HCT116 (cell line): ENCODE measurements at regions not wholly inside any gene's neighbourhood (a gene's known extent, or its start where the extent isn't known, plus 50 kb on each side); places are given as distances from the start of the nearest gene placed in this dataset.

Experiments
- ATAC-seq: fragments of 200-7000 bp; cut with Tn5 transposase; 2 replicates; pipeline ENCODE4 v1.9.1; 2020; ENCODE audit warnings: mild to moderate bottlenecking, moderate library complexity
- BruUV-seq: library from RNA; stranded (reverse); fragments of 400-500 nt; replicated peaks from 2 replicates; lab custom pipeline; 2021; lab: Mats Ljungman, UMichigan
- CTCF ChIA-PET: fragments of 300-600 bp; sonication (Branson Sonifier 250); formaldehyde crosslinking; loops from one replicate; lab custom pipeline; 2021; ENCODE audit warnings: antibody characterized with exemption; lab: Charles Lee
- POLR2A ChIA-PET: fragments of 300-600, 350-600 bp; sonication (Branson Sonifier 250); formaldehyde crosslinking; loops from one replicate; lab custom pipeline; 2021; ENCODE audit warnings: antibody characterized with exemption; lab: Charles Lee
- RAD21 ChIA-PET, 2 experiments: fragments of 300-600 bp; sonication (Branson Sonifier 250); formaldehyde crosslinking; loops; one replicate each; lab custom pipeline; 2023; ENCODE audit warnings: low total read pairs in 2 of 2; ENCODE audit not compliant: uncharacterized antibody in 2 of 2, unreplicated experiment in 2 of 2, low non-redundant PET in 1 of 2; lab: Charles Lee
- DNase-seq: peaks from one replicate; pipeline ENCODE4 v3.0.0-alpha.2; 2010; ENCODE audit warnings: low read depth, low spot score
- H2AFZ ChIP-seq: fragments of 200-600 bp; shearing (Covaris generic), sonication (generic); 2 replicates; pipeline ENCODE4 v1.6.1; 2017; ENCODE audit warnings: low read depth, mixed run types, mixed read lengths, antibody characterized with exemption, low read length; ENCODE audit not compliant: poor library complexity, severe bottlenecking
- H3K27ac ChIP-seq: 2 replicates; pipeline ENCODE4 v1.5.1; 2012; ENCODE audit warnings: low read depth, low read length
- H3K27me3 ChIP-seq: fragments of 200-600 bp; sonication (generic); 2 replicates; pipeline ENCODE4 v1.6.1; 2016; ENCODE audit warnings: mixed run types, low read length, mixed read lengths; ENCODE audit not compliant: insufficient read depth
- H3K36me3 ChIP-seq, 2 experiments: fragments of 200-500 bp in 1 of 2; fragments of 200-600 bp in 1 of 2; sonication (Bioruptor generic) in 1 of 2; sonication (generic) in 1 of 2; 2 replicates each; pipeline versions ENCODE4 v1.5.1 to v1.6.1; 2014 to 2016; ENCODE audit warnings: low read length in 2 of 2, inconsistent platforms in 1 of 2, mixed read lengths in 1 of 2, mixed run types in 1 of 2; ENCODE audit not compliant: insufficient read depth in 2 of 2, control insufficient read depth in 1 of 2
- H3K4me1 ChIP-seq, 2 experiments: fragments of 200-600 bp in 1 of 2; sonication (generic) in 1 of 2; 2 replicates each; pipeline versions ENCODE4 v1.5.1 to v1.6.1; 2012 to 2017; ENCODE audit warnings: low read length in 2 of 2, inconsistent platforms in 1 of 2, mild to moderate bottlenecking in 1 of 2, mixed read lengths in 1 of 2, mixed run types in 1 of 2, moderate library complexity in 1 of 2; ENCODE audit not compliant: insufficient read depth in 2 of 2, control insufficient read depth in 1 of 2
- H3K4me2 ChIP-seq: fragments of 200-600 bp; sonication (generic); 2 replicates; pipeline ENCODE4 v1.6.1; 2017; ENCODE audit warnings: mixed run types, low read length, mixed read lengths
- H3K4me3 ChIP-seq, 2 experiments: fragments of 200-600 bp in 1 of 2; sonication (generic) in 1 of 2; replicated peaks in 1 of 2; 2 replicates each; pipeline ENCODE4 v1.5.1; 2011 to 2016; ENCODE audit warnings: low read length in 2 of 2, control low read depth in 1 of 2, low read depth in 1 of 2, mild to moderate bottlenecking in 1 of 2, mixed read lengths in 1 of 2, mixed run types in 1 of 2
- H3K79me2 ChIP-seq: fragments of 200-600 bp; sonication (generic); 2 replicates; pipeline ENCODE4 v1.6.1; 2017; ENCODE audit warnings: mild to moderate bottlenecking, mixed run types, low read length, moderate library complexity, mixed read lengths; ENCODE audit not compliant: insufficient read depth
- H3K9ac ChIP-seq: fragments of 200-600 bp; sonication (generic); 2 replicates; pipeline ENCODE4 v1.6.1; 2016; ENCODE audit warnings: low read length, mixed read lengths
- H3K9me2 ChIP-seq: fragments of 200-600 bp; sonication (generic), shearing (Covaris generic); 2 replicates; pipeline ENCODE4 v1.6.1; 2017; ENCODE audit warnings: mixed run types, mild to moderate bottlenecking, moderate library complexity; ENCODE audit not compliant: insufficient read depth
- H3K9me3 ChIP-seq, 2 experiments: fragments of 200-500 bp in 1 of 2; fragments of 200-600 bp in 1 of 2; sonication (Bioruptor generic) in 1 of 2; sonication (generic) in 1 of 2; 2 replicates each; pipeline ENCODE4 v1.6.1; 2014 to 2017; ENCODE audit warnings: low read length in 2 of 2, mixed read lengths in 2 of 2, inconsistent platforms in 1 of 2, low read depth in 1 of 2, mild to moderate bottlenecking in 1 of 2, mixed run types in 1 of 2, moderate library complexity in 1 of 2; ENCODE audit not compliant: control insufficient read depth in 1 of 2, insufficient read depth in 1 of 2
- H4K20me1 ChIP-seq: fragments of 200-600 bp; sonication (generic), shearing (Covaris generic); 2 replicates; pipeline ENCODE4 v1.6.1; 2017; ENCODE audit warnings: mixed run types, mild to moderate bottlenecking, moderate library complexity; ENCODE audit not compliant: insufficient read depth
- ATF3 ChIP-seq: IDR thresholded peaks from 2 replicates; pipeline ENCODE4 v1.6.1; 2012
- CEBPB ChIP-seq: IDR thresholded peaks from 2 replicates; pipeline ENCODE4 v1.6.1; 2012; ENCODE audit warnings: low read depth
- CTCF ChIP-seq, 3 experiments: fragments of 200-600 bp in 1 of 3; sonication (generic) in 1 of 3; IDR thresholded peaks in 2 of 3; conservative IDR thresholded peaks in 1 of 3; 2 replicates each; pipeline ENCODE4 v1.5.1; 2012 to 2017; ENCODE audit warnings: low read depth in 2 of 3, low read length in 2 of 3, antibody characterized with exemption in 1 of 3, borderline replicate concordance in 1 of 3, control low read depth in 1 of 3, mild to moderate bottlenecking in 1 of 3, mixed read lengths in 1 of 3, mixed run types in 1 of 3, moderate library complexity in 1 of 3; ENCODE audit not compliant: insufficient read depth in 1 of 3
- EGR1 ChIP-seq: IDR thresholded peaks from 2 replicates; pipeline ENCODE4 v1.6.1; 2012; ENCODE audit warnings: low read depth
- ELF1 ChIP-seq: IDR thresholded peaks from 2 replicates; pipeline ENCODE4 v1.6.1; 2012; ENCODE audit warnings: low read depth, borderline replicate concordance
- EZH2 ChIP-seq: fragments of 200-600 bp; sonication (generic); IDR thresholded peaks from 2 replicates; pipeline ENCODE4 v1.6.1; 2017; ENCODE audit warnings: antibody characterized with exemption, mixed run types
- FOSL1 ChIP-seq: IDR thresholded peaks from 2 replicates; pipeline ENCODE4 v1.6.1; 2012; ENCODE audit warnings: low read depth
- JUND ChIP-seq: IDR thresholded peaks from 2 replicates; pipeline ENCODE4 v1.6.1; 2012
- MAX ChIP-seq: IDR thresholded peaks from 2 replicates; pipeline ENCODE4 v1.6.1; 2012
- POLR2A ChIP-seq: IDR thresholded peaks from 2 replicates; pipeline ENCODE4 v1.7.0; 2011; ENCODE audit warnings: borderline replicate concordance; ENCODE audit not compliant: insufficient read depth, insufficient read length; ENCODE audit errors: extremely low read depth
- POLR2AphosphoS5 ChIP-seq: IDR thresholded peaks from 2 replicates; pipeline ENCODE4 v1.6.1; 2011; ENCODE audit warnings: mild to moderate bottlenecking, low read depth, low read length, moderate library complexity
- RAD21 ChIP-seq: IDR thresholded peaks from 2 replicates; pipeline ENCODE4 v1.6.1; 2012; ENCODE audit warnings: low read depth, mild to moderate bottlenecking
- REST ChIP-seq: IDR thresholded peaks from 2 replicates; pipeline ENCODE4 v1.6.1; 2012; ENCODE audit warnings: low read depth
- SIN3A ChIP-seq: IDR thresholded peaks from 2 replicates; pipeline ENCODE4 v1.6.1; 2012; ENCODE audit warnings: low read depth
- SP1 ChIP-seq: IDR thresholded peaks from 2 replicates; pipeline ENCODE4 v1.6.1; 2012; ENCODE audit warnings: low read depth
- SRF ChIP-seq: IDR thresholded peaks from 2 replicates; pipeline ENCODE4 v1.6.1; 2012; ENCODE audit warnings: low read depth
- YY1 ChIP-seq: IDR thresholded peaks from 2 replicates; pipeline ENCODE4 v1.6.1; 2011; ENCODE audit warnings: low read length, low read depth, moderate library complexity, mild to moderate bottlenecking; ENCODE audit not compliant: insufficient replicate concordance; ENCODE audit errors: extremely low read depth
- ZBTB33 ChIP-seq: IDR thresholded peaks from 2 replicates; pipeline ENCODE4 v1.6.1; 2011; ENCODE audit warnings: mild to moderate bottlenecking, low read length, moderate library complexity; ENCODE audit not compliant: insufficient replicate concordance; ENCODE audit errors: extremely low read depth
- ZNF274 ChIP-seq: fragments of 200-500 bp; sonication (Bioruptor generic); IDR thresholded peaks from 2 replicates; pipeline ENCODE4 v1.6.1; 2014; ENCODE audit warnings: mild to moderate bottlenecking, low read depth, low read length, inconsistent platforms
- intact Hi-C: fragments of 100-400 bp; cut with micrococcal nuclease; formaldehyde crosslinking; loops from 2 replicates; pipeline ENCODE4 v1.10.0; 2022

GRCh38 chr14:25259470-25259869 lies 209.5 kb upstream of the STXBP6 start (continued):
- no peak for TF ChIP-seq CTCF (IDR thresholded peaks at IDR 0.05 in 2 of 3, conservative IDR thresholded peaks at IDR 0.05 in 1 of 3; ENCODE audit: borderline replicate concordance in 1 of 3, insufficient read depth in 1 of 3, low read depth in 2 of 3, low read length in 2 of 3)
- no peak for TF ChIP-seq EGR1
- TF ChIP-seq SRF, result no peak
- TF ChIP-seq POLR2A, result no peak
- TF ChIP-seq POLR2AphosphoS5, result no peak
- no peak for TF ChIP-seq FOSL1
- TF ChIP-seq, all 23 proteins: peak for 0

- H3K9me3 ChIP-seq, result peaks cover 10 to 35% of the 10 kb centered on the region in 2 experiments; a peak in 2 of 4 replicates
- no peaks in the 10 kb centered on the region for H3K36me3 ChIP-seq
- intact Hi-C loops, result no loop called here
- H3K4me1 ChIP-seq, result no peaks in the 10 kb centered on the region
- BruUV-seq, result no TSS peak
- DNase-seq (no peak), ATAC-seq (no peak)
- ChIA-PET CTCF (no interaction called here), POLR2A (no interaction called here), RAD21 (no interaction called here)
- no peaks in the 10 kb centered on the region for H3K27me3 ChIP-seq
- H3K4me2 ChIP-seq, result no peak overlapping the region
- no peak overlapping the region for H2AFZ ChIP-seq
- H3K27ac ChIP-seq, result no peak overlapping the region
- H3K79me2 ChIP-seq, result no peaks in the 10 kb centered on the region
- H3K4me3 ChIP-seq, result no peak overlapping the region
- H3K9me2 ChIP-seq, result no peaks in the 10 kb centered on the region
- H4K20me1 ChIP-seq, result no peaks in the 10 kb centered on the region
- no peak overlapping the region for H3K9ac ChIP-seq
- TF ChIP-seq ZBTB33 (no peak), SP1 (no peak), ELF1 (no peak), SRF (no peak), POLR2A (no peak), SIN3A (no peak), EZH2 (no peak), RAD21 (no peak), YY1 (no peak), CEBPB (no peak), POLR2AphosphoS5 (no peak), REST (no peak), ZNF274 (no peak), ATF3 (no peak), JUND (no peak), MAX (no peak)
Observed at GRCh38 chr14:25252793-25253192, 202.8 kb upstream of the STXBP6 start.
